GM12873 (cell line): ENCODE measurements at regions not wholly inside any gene's neighbourhood (a gene's known extent, or its start where the extent isn't known, plus 50 kb on each side); places are given as distances from the start of the nearest gene placed in this dataset.

Experiments
- TF ChIP-seq, protein P1 (sequence below): IDR thresholded peaks from 2 replicates; pipeline ENCODE4 v1.5.1; 2012; ENCODE audit warnings: low read depth, mild to moderate bottlenecking, moderate library complexity, low read length, control low read depth; ENCODE audit not compliant: insufficient read depth; ENCODE audit errors: missing control alignments

DNA sequence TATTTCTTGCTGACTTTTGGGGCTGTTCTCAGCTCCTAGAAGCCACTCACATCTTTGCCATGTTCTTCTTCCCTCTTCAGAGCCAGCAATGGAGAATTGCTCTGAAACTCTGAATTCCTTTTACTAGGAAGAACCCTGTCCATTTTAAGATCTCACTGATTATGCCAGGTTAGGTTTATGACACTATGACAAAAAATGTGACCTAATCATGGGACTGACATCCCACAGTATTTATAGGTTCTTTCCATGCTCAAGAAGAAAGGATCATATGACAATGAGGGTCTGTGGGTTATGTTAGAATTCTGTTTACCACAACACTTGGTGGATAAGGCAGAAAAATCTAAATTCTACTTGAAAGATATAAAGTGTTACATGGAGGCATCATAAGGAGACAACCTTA, 263.3 kb upstream of the CITED2 start:
- TF ChIP-seq, protein P1, sequence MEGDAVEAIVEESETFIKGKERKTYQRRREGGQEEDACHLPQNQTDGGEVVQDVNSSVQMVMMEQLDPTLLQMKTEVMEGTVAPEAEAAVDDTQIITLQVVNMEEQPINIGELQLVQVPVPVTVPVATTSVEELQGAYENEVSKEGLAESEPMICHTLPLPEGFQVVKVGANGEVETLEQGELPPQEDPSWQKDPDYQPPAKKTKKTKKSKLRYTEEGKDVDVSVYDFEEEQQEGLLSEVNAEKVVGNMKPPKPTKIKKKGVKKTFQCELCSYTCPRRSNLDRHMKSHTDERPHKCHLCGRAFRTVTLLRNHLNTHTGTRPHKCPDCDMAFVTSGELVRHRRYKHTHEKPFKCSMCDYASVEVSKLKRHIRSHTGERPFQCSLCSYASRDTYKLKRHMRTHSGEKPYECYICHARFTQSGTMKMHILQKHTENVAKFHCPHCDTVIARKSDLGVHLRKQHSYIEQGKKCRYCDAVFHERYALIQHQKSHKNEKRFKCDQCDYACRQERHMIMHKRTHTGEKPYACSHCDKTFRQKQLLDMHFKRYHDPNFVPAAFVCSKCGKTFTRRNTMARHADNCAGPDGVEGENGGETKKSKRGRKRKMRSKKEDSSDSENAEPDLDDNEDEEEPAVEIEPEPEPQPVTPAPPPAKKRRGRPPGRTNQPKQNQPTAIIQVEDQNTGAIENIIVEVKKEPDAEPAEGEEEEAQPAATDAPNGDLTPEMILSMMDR: no peak

- TF ChIP-seq, protein P1: no peak
These were observed 261.9 kb upstream of the CITED2 start for GRCh38 chr6:139636391-139636790.

- TF ChIP-seq, protein P1: no peak
These were observed 261.1 kb upstream of the CITED2 start for GRCh38 chr6:139635401-139636130.

- TF ChIP-seq, protein P1: no peak
These were observed 258.4 kb upstream of the CITED2 start for GRCh38 chr6:139632840-139633239.

DNA sequence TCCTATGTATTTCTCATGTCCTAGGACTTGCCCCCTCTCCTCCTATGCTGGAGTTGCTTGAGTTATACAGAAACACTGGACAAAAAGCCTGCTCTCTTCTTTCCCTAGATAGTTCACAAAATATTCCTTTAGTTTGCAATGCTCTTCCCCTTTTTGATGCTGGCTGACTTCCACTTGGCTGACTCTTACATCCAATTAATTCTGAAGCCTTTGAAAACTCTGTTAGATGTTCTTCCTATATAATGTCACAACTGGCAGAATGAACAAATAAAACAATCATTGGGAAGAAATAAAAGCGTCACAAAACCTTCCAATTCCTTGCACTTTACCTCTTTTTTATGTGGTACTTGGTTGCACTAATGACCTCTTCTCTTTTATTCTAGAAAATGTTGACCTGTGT, 253.8 kb upstream of the CITED2 start:
- TF ChIP-seq, protein P1: no peak

DNA sequence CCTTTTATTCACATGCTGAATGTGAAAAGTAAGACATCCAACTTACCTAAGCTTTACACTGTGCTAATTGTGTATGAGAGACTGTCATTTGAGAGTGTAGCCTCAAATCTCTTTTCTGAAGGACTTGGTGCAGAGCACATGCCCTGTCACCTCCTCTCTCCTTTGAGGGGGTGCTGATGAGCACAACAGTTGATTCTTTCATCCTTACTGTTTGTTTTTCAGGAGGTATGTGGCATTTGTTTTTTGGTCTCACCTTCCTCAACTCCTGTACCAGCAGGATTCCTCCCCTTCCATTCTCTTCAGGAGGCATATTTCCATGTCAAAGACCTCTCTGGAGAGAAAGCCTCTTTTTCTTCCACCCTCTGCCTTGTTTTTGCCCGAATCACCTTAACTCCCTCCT, 252.6 kb upstream of the CITED2 start:
- TF ChIP-seq, protein P1: no peak

GRCh38 chr6:139625998-139626975, 251.8 kb upstream of the CITED2 start:
- TF ChIP-seq, protein P1: no peak
